GM23338 (cell line): ENCODE measurements at regions not wholly inside any gene's neighbourhood (a gene's known extent, or its start where the extent isn't known, plus 50 kb on each side); places are given as distances from the start of the nearest gene placed in this dataset.

ENCODE experiments used
- CREB1 ChIP-seq: fragments of 250-450 bp; sonication (Bioruptor Pico); IDR thresholded peaks from 2 replicates; pipeline ENCODE4 v1.5.0; 2020; ENCODE audit warnings: low read depth, mild to moderate bottlenecking, moderate library complexity
- EZH2 ChIP-seq: fragments of 200-600 bp; sonication (generic); IDR thresholded peaks from one replicate; pipeline ENCODE4 v1.8.0; 2017; ENCODE audit warnings: antibody characterized with exemption, mild to moderate bottlenecking, low read depth; ENCODE audit not compliant: unreplicated experiment
- EZH2phosphoT487 ChIP-seq: fragments of 200-600 bp; sonication (generic); IDR thresholded peaks from one replicate; pipeline ENCODE4 v1.8.1; 2018; ENCODE audit warnings: antibody characterized with exemption; ENCODE audit not compliant: unreplicated experiment
- NANOG ChIP-seq: IDR thresholded peaks from 2 replicates; pipeline ENCODE4 v1.6.1; 2016; ENCODE audit warnings: antibody characterized with exemption, borderline replicate concordance
- POLR2AphosphoS5 ChIP-seq: IDR thresholded peaks from 2 replicates; pipeline ENCODE4 v1.6.1; 2016; ENCODE audit warnings: antibody characterized with exemption, low read depth
- TF ChIP-seq, protein P1 (sequence below): IDR thresholded peaks from 2 replicates; pipeline ENCODE4 v1.6.1; 2016; ENCODE audit warnings: antibody characterized with exemption
- TF ChIP-seq, protein P2 (sequence below), 2 experiments: fragments of 200-600 bp in 1 of 2; sonication (generic) in 1 of 2; conservative IDR thresholded peaks; 2 replicates each; pipeline versions ENCODE4 v1.5.1 to v1.6.1; 2016 to 2017; ENCODE audit warnings: antibody characterized with exemption in 2 of 2, low read depth in 2 of 2, mild to moderate bottlenecking in 2 of 2, moderate library complexity in 1 of 2

DNA sequence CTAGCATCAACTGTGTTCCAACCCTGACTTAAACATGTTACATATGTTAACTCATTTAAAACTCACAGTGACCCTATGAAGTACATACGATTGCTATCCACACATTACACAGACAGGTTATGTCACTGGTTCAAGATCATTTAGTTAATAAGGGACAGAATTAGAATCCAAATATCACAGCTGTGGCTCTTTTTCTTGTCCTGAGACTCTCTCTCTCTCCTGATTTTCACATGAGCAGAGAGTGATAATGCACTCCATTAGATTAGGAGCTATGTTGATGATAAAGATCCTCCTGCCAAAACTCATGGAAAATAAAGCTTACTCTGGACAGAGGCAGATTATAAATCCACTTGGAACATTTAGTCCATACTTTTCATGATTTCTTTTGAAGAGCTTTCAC lies 408.3 kb downstream of the PPARGC1A start:
- TF ChIP-seq CREB1 (CRISPR knock-in tag), result no peak
- TF ChIP-seq, protein P1, sequence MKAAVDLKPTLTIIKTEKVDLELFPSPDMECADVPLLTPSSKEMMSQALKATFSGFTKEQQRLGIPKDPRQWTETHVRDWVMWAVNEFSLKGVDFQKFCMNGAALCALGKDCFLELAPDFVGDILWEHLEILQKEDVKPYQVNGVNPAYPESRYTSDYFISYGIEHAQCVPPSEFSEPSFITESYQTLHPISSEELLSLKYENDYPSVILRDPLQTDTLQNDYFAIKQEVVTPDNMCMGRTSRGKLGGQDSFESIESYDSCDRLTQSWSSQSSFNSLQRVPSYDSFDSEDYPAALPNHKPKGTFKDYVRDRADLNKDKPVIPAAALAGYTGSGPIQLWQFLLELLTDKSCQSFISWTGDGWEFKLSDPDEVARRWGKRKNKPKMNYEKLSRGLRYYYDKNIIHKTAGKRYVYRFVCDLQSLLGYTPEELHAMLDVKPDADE, result no peak
- TF ChIP-seq, protein P2, sequence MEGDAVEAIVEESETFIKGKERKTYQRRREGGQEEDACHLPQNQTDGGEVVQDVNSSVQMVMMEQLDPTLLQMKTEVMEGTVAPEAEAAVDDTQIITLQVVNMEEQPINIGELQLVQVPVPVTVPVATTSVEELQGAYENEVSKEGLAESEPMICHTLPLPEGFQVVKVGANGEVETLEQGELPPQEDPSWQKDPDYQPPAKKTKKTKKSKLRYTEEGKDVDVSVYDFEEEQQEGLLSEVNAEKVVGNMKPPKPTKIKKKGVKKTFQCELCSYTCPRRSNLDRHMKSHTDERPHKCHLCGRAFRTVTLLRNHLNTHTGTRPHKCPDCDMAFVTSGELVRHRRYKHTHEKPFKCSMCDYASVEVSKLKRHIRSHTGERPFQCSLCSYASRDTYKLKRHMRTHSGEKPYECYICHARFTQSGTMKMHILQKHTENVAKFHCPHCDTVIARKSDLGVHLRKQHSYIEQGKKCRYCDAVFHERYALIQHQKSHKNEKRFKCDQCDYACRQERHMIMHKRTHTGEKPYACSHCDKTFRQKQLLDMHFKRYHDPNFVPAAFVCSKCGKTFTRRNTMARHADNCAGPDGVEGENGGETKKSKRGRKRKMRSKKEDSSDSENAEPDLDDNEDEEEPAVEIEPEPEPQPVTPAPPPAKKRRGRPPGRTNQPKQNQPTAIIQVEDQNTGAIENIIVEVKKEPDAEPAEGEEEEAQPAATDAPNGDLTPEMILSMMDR (conservative IDR thresholded peaks at IDR 0.05; ENCODE audit: low read depth in 2 of 2), result no peak
- TF ChIP-seq POLR2AphosphoS5, result no peak
- no peak for TF ChIP-seq EZH2
- TF ChIP-seq NANOG, result no peak
- no peak for TF ChIP-seq EZH2phosphoT487
